IPS DF 19.7 (cell line): ENCODE measurements at regions not wholly inside any gene's neighbourhood (a gene's known extent, or its start where the extent isn't known, plus 50 kb on each side); places are given as distances from the start of the nearest gene placed in this dataset.
"Not testable (repeated sequence)": the region's sequence is repeated elsewhere in the genome, so short reads cannot be mapped to it uniquely, and the experiment has no call there.

Source experiments
- DNase-seq: peaks from one replicate; pipeline ENCODE4 v3.0.0-alpha.2; 2013; ENCODE audit warnings: low read depth, low spot score

DNA sequence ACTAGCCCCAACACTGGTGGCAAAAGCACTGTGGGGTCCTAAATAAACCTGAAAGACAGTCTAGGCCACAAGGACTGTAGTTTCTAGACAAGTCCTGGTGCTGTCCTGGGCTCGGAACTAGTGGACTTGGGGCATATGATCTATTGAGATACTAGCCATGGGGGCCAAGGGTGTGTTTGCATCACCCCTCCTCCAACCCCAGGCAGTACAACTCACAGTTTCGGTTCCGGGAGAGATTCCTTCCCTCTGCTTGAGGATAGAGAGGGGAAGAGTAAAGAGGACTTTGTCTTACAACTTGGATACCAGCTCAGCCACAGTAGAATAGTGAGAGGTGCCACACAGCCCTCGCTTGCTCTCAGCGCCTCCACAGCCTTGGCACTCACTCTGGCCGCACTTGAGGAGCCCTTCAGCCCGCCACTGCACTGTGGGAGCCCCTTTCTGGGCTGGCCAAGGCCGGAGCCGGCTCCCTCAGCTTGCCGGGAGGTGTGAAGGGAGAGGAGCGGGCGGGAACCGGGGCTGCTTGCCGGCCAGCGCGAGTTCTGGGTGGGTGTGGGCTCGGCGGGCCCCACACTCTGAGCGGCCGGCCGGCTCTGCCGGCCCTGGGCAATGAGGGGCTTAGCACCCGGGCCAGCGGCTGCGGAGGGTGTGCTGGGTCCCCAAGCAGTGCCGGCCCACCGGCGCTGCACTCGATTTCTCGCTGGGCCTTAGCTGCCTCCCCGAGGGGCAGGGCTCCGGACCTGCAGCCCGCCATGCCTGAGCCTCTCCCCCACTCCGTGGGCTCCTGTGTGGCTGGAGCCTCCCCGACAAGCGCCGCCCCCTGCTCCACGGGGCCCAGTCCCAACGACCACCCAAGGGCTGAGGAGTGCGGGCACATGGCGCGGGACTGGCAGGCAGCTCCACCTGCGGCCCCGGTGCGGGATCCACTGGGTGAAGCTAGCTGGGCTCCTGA, 222.7 kb upstream of the SEMA3C start:
- not testable (repeated sequence) for DNase-seq

DNA sequence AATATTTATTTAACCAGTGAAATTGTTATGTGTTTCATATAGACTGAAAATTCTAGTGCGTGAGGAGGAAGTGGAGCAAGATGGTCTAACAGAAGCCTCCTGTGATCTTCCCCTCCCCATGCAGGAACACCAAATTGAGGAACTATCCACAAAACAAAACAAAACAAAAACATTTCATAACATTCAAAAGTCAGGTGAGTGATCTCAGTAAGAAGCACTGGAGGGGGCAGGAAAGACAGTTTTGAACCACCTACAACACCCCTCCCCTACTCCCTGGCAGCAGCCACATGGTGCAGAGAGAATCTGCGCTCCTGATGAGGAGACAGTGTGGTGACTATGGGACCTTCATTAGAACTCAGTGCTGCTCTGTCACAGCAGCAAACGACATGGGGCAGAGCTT, 221.9 kb upstream of the SEMA3C start:
- no peak for DNase-seq

GRCh38 chr7:81140252-81140651, 221.4 kb upstream of the SEMA3C start:
- no peak for DNase-seq

DNA sequence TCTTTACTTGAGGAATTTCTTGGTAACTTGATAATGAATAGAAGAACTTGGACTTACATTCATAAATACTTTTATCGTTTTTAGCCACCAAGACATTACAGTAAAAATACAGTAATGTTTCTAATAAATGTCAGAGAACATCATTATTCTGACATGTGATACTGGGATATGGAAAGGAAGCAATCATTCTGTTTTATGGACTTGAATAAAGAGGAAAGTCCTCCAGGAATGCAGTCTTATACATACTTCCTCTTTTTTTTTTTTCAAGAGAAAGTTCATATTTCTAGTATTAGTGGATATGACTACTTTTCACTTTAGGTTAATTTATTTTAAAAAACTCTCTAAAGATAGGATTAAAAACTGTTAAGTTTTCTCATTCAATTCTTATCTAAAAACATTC, 220.0 kb upstream of the SEMA3C start:
- no peak for DNase-seq

DNA sequence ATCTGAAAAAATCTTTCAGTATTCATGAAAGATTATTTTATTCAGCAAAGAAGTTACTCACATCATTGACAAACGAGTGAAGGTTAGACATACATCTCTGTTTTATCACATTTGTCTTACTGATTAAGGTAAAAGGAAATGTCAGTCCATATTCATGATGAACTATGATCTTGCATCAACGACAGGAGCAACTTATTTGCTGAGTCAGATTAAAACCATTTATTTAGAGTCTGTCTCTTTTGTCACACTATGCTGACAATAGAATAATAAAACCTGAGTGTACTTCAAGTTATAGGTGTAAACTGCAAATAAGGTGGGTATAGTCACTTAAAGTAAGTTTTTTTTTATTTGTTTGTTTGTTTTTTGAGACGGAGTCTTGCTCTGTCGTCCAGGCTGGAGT, 216.5 kb upstream of the SEMA3C start:
- DNase-seq: no peak

GRCh38 chr7:81128011-81128410, 209.2 kb upstream of the SEMA3C start:
- no peak for DNase-seq

DNA sequence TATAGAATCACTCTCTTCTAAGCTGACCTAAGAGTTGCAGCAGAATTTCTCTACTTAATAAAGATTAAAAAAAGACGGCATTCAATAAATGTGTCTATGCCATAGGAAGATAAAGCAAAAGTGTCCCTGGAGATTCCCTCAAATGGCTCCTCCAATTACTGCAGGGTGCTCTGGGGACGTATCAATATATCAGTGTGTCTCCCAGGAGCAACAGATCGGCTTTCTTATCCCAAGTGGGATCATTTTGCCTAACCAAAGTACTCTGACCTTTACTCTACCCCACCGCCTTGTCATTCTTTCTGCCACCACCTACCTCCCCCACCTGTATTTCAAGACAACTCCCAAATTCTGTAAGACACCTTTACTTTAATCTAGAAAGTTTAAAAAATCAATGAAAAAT, 202.0 kb upstream of the SEMA3C start:
- DNase-seq: no peak

DNA sequence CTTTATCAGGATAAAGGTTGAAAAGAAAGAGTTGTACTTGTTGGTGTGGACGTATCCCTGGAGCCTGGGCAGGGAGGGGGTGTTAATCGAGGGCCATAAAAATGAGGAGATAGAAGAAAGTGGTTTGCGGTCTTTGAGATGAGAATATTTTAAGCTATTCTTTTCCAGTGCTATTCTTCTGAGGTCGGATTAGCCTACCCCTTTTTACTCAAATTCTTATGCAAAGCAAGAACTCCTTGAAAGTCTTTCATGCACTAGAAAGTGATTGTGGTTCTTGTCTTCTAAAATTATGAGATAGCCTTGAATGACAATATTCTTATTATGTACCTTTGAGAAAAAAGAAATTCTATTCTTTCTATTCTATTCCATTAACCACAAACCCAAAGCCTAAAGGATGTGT, 201.3 kb upstream of the SEMA3C start:
- DNase-seq: no peak

GRCh38 chr7:81114633-81115032, 195.8 kb upstream of the SEMA3C start:
- no peak for DNase-seq

DNA sequence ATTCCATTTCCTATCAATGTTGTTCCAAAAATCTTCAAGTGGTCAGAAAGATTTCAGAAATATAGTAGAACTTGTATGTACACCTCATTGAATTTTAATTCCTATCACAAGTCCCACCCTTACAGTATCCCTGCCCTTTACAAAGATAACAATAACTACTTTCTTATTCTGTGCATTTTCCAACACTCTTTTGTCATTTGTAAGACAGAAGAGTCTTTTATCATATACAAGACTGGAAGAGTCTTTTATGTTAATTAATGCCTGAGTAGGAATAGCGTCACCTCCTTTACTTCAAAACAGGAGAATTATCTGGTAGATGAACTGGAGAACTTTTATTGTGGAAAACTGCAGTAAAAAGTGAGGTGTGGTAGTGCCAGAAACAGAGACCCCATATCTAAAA, 193.9 kb upstream of the SEMA3C start:
- no peak for DNase-seq

GRCh38 chr7:81111781-81112540, 193.1 kb upstream of the SEMA3C start:
- no peak for DNase-seq

DNA sequence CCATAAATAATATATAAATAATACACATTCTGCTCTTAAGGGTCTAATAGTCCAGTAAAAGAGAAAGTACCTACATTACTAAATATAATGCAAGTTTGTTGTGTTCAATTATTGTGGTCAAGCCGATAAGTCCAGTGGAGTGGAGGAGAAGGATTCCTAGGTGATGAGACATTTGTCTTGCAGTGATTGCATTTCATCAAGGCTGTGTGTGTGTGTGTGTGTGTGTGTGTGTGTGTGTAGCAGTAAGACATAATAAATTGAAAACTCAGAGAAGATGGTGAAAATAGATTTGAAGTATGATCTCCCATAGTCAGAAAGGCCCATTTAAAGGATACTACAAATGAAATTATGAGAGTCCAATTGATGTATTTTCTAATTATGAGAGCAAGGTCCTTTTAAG, 192.5 kb upstream of the SEMA3C start:
- DNase-seq: no peak

DNA sequence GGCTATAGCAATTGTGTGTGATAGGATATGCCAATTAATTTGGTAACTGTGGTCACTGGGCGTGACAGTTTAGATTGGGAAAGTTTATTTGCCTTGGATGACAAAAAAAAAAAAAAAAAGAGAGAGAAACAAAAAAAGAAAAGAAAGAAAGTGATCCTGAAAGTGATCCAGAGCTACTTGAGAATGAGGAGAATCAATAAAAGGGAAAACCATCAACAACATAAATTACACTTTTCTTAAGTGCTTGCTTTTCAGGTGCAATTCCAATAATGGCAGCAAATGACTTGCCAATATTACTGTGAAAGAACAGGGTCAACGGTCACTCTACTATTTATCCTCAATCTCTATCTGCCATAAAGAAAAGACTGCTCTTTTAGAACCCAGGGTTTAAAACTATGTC, 191.8 kb upstream of the SEMA3C start:
- no peak for DNase-seq

GRCh38 chr7:81098213-81098612, 179.4 kb upstream of the SEMA3C start:
- no peak for DNase-seq

- DNase-seq: no peak
These were observed 176.1 kb upstream of the SEMA3C start for GRCh38 chr7:81094952-81095351.

GRCh38 chr7:81081616-81082015, 162.8 kb upstream of the SEMA3C start:
- DNase-seq: no peak

DNA sequence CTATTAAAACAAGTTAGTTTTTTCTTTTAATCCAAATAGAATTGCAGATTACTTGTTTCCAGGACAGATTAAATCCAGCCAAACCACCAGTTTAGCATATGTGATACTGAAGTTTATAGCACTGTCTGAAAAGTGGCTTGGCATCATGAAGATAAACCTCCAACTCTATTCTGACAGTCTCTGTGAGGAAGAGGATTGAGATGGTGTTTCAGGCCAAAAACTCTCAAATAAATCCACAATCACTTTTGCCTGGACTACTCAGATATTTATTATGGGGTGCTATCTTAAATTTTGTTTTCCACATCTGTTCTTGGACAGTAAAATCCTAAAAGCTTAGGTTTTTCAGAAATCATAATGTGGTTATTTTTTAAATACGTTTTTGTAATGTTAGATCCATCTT, 161.7 kb upstream of the SEMA3C start:
- no peak for DNase-seq

GRCh38 chr7:81079746-81080145, 160.9 kb upstream of the SEMA3C start:
- DNase-seq: no peak

DNA sequence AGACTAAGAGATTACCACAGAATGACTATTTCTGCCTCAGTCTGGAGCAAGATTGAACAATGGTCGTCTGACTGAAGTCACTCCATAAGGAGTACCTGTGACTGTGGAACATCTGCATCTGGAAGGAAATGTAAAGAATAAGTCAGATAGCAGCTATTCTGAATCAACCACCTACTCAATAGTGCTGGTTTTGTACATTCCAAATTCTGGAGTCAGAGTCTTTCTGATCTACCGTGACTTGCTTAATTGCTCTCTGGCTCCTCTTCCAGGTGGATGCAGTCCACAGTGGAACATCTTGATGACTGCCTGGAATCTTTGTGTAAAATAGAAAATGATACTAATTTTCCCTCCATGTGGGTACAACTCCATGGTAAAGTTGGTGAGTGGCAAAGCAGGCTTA, 156.3 kb upstream of the SEMA3C start:
- DNase-seq: no peak

GRCh38 chr7:81074406-81074805, 155.6 kb upstream of the SEMA3C start:
- DNase-seq: no peak

GRCh38 chr7:81073931-81074251, 155.0 kb upstream of the SEMA3C start:
- no peak for DNase-seq

- DNase-seq: no peak
These were observed 152.1 kb upstream of the SEMA3C start for GRCh38 chr7:81070956-81071355.

- no peak for DNase-seq
These were observed 147.9 kb upstream of the SEMA3C start for GRCh38 chr7:81066797-81067196.
